Retinal pigment epithelial cell (primary cell): ENCODE measurements at regions not wholly inside any gene's neighbourhood (a gene's known extent, or its start where the extent isn't known, plus 50 kb on each side); places are given as distances from the start of the nearest gene placed in this dataset.

Experiments used
- DNase-seq: peaks from one replicate; pipeline ENCODE4 v3.0.0-alpha.2; 2010; ENCODE audit warnings: low read depth
- H3K4me3 ChIP-seq: 2 replicates; pipeline ENCODE4 v1.5.1; 2011; ENCODE audit warnings: mild to moderate bottlenecking, low read length, control low read depth, moderate library complexity
- TF ChIP-seq, protein P1 (sequence below): conservative IDR thresholded peaks from 2 replicates; pipeline ENCODE4 v1.5.1; 2011; ENCODE audit warnings: low read depth, low read length, control low read depth, inconsistent platforms

- TF ChIP-seq, protein P1, sequence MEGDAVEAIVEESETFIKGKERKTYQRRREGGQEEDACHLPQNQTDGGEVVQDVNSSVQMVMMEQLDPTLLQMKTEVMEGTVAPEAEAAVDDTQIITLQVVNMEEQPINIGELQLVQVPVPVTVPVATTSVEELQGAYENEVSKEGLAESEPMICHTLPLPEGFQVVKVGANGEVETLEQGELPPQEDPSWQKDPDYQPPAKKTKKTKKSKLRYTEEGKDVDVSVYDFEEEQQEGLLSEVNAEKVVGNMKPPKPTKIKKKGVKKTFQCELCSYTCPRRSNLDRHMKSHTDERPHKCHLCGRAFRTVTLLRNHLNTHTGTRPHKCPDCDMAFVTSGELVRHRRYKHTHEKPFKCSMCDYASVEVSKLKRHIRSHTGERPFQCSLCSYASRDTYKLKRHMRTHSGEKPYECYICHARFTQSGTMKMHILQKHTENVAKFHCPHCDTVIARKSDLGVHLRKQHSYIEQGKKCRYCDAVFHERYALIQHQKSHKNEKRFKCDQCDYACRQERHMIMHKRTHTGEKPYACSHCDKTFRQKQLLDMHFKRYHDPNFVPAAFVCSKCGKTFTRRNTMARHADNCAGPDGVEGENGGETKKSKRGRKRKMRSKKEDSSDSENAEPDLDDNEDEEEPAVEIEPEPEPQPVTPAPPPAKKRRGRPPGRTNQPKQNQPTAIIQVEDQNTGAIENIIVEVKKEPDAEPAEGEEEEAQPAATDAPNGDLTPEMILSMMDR, result no peak
- H3K4me3 ChIP-seq, result no peak overlapping the region
- no peak for DNase-seq
Measured at GRCh38 chrX:40182615-40183014, 84.9 kb upstream of the BCOR start.

DNA sequence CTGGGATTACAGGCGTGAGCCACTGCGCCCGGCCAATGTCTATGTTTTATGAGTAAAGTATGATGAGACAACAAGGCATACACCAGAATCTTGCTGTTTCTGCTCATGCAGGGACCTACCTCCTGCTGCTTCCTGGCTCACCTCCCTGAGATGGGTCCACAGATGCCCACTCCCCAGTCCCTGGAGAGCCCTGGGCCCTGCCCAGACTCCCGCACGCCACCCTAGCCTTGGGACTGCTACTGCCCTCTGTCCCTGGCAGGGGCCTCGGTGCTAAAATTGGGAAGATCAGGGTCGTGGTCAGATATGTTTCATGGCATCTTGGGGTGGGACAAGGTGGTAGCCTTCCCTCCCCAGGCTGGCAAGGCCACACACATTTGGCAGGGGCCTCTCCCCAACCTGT, 84.3 kb upstream of the BCOR start:
- TF ChIP-seq, protein P1, result no peak
- no peak overlapping the region for H3K4me3 ChIP-seq
- no peak for DNase-seq

- no peak overlapping the region for H3K4me3 ChIP-seq
- TF ChIP-seq, protein P1, result no peak
- DNase-seq, result no peak
Measured at GRCh38 chrX:40179283-40179682, 81.5 kb upstream of the BCOR start.

- TF ChIP-seq, protein P1, result no peak
- no peak overlapping the region for H3K4me3 ChIP-seq
- DNase-seq, result no peak
Measured at GRCh38 chrX:40177942-40178715, 80.4 kb upstream of the BCOR start.

GRCh38 chrX:40177489-40177888, 79.7 kb upstream of the BCOR start:
- DNase-seq, result no peak
- no peak overlapping the region for H3K4me3 ChIP-seq
- TF ChIP-seq, protein P1, result no peak

DNA sequence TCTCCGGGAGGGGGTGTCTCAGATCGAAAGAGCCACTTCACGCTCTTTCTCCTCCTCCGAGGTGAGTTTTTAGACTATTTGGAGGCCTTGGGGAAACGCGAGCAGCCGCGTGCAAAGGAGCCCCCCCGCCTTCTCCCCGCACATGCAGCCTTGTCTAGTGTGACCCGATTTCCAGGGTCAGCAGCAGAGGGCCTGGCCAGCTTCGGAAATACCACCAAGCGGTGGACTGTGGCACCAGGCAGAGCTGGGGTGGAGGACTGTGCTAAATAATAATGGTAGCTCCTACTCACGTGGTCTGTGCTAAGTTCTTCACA, 79.3 kb upstream of the BCOR start:
- H3K4me3 ChIP-seq, result peak overlapping the region; percentile 32
- DNase-seq, result no peak
- TF ChIP-seq, protein P1, result peak; percentile 17

DNA sequence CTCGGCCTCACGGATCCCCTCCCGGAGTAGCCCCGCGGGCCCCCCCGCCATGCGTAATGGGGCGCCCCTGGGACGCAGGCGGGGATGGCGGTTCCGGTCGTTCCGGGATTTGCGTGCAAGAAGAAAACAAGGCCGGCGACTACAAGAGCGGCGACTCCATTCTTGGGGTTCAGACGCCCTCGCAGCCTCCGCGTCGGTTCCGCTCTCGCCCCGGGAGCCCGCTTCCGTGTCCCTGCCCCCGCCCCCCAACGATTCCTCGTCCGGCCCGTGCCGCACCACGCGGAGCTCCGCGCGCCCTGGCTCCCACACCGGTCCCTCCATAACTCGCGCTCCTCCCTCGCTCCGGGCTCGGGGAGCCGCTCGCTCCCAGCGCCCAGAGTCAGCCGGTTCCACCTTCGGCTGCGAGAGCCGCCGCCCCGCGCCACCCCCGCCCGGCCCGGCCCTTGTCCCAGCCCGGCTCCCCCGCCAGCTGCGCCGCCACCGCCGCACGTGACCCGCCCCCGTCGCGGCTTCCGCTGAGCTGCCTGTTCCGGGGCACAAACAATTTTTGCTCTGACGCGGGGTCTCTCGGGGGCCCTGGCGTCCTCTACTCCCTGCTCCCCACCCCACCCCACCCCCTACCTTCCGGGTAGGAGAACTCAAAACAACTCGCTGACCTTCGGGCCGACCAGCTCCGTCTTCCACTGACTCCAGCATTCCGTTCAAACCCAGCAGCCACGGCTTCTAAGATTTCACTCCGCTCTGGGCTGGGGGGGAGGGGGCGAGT, 78.8 kb upstream of the BCOR start:
- H3K4me3 ChIP-seq, result peak overlapping the region; percentile 49
- TF ChIP-seq, protein P1, result no peak
- no peak for DNase-seq
